SU-DHL-6 (cell line): ENCODE measurements at regions not wholly inside any gene's neighbourhood (a gene's known extent, or its start where the extent isn't known, plus 50 kb on each side); places are given as distances from the start of the nearest gene placed in this dataset.

Source experiments
- H2AFZ ChIP-seq: fragments of 200-600 bp; sonication (generic); 2 replicates; pipeline ENCODE4 v1.6.1; 2014; ENCODE audit warnings: low read depth, mild to moderate bottlenecking, moderate library complexity, mixed read lengths, antibody characterized with exemption, low read length; ENCODE audit not compliant: severe bottlenecking
- H3F3A ChIP-seq: fragments of 200-600 bp; shearing (Covaris generic); 2 replicates; pipeline ENCODE4 v1.6.0; 2016; ENCODE audit warnings: antibody characterized with exemption, mild to moderate bottlenecking; ENCODE audit not compliant: insufficient read depth
- H3K27ac ChIP-seq: fragments of 200-600 bp; sonication (generic); 2 replicates; pipeline ENCODE4 v1.5.1; 2016; ENCODE audit warnings: low read depth, mild to moderate bottlenecking, low read length, moderate library complexity, mixed read lengths
- H3K27me3 ChIP-seq: fragments of 200-600 bp; sonication (generic), shearing (Covaris generic); 2 replicates; pipeline ENCODE4 v1.6.0; 2014; ENCODE audit warnings: mild to moderate bottlenecking, low read length
- H3K36me3 ChIP-seq: fragments of 200-600 bp; sonication (generic); 2 replicates; pipeline ENCODE4 v1.6.1; 2014; ENCODE audit warnings: mild to moderate bottlenecking, low read length, mixed read lengths
- H3K4me2 ChIP-seq: fragments of 300-600, 200-600 bp; shearing (Covaris generic), sonication (generic); 2 replicates; pipeline ENCODE4 v1.6.0; 2014; ENCODE audit warnings: low read length, low read depth, mild to moderate bottlenecking; ENCODE audit not compliant: poor library complexity, severe bottlenecking
- H3K4me3 ChIP-seq: fragments of 200-600 bp; sonication (generic); 2 replicates; pipeline ENCODE4 v1.5.1; 2014; ENCODE audit warnings: antibody characterized with exemption, low read length, mild to moderate bottlenecking, mixed read lengths; ENCODE audit not compliant: insufficient read depth, poor library complexity, severe bottlenecking
- H3K79me2 ChIP-seq: fragments of 200-600 bp; sonication (generic); 2 replicates; pipeline ENCODE4 v1.6.1; 2014; ENCODE audit warnings: mild to moderate bottlenecking, low read length, moderate library complexity; ENCODE audit not compliant: insufficient read depth
- H3K9ac ChIP-seq: fragments of 200-600 bp; sonication (generic); 2 replicates; pipeline ENCODE4 v1.7.0; 2014; ENCODE audit warnings: mild to moderate bottlenecking, low read length
- H3K9me2 ChIP-seq: fragments of 200-600 bp; sonication (generic); replicated peaks from 2 replicates; pipeline ENCODE4 v1.6.1; 2014; ENCODE audit warnings: low read length; ENCODE audit not compliant: insufficient read depth
- H3K9me3 ChIP-seq: fragments of 200-600 bp; sonication (generic); 2 replicates; pipeline ENCODE4 v1.6.1; 2014; ENCODE audit warnings: low read length, mixed read lengths; ENCODE audit not compliant: insufficient read depth
- H4K20me1 ChIP-seq: fragments of 200-600 bp; sonication (generic); 2 replicates; pipeline ENCODE4 v1.6.1; 2014; ENCODE audit warnings: low read depth, mild to moderate bottlenecking, antibody characterized with exemption, low read length, moderate library complexity, mixed read lengths
- EZH2phosphoT487 ChIP-seq: fragments of 200-600 bp; sonication (generic), shearing (Covaris generic); conservative IDR thresholded peaks from 2 replicates; pipeline ENCODE4 v1.6.1; 2018; ENCODE audit warnings: mild to moderate bottlenecking, antibody characterized with exemption, low read length, moderate library complexity, mixed read lengths
- TF ChIP-seq, protein P1 (sequence below): fragments of 200-600 bp; sonication (generic); IDR thresholded peaks from one replicate; pipeline ENCODE4 v1.5.1; 2017; ENCODE audit warnings: antibody characterized with exemption, mild to moderate bottlenecking, low read length, moderate library complexity; ENCODE audit not compliant: insufficient read depth, poor library complexity, severe bottlenecking

DNA sequence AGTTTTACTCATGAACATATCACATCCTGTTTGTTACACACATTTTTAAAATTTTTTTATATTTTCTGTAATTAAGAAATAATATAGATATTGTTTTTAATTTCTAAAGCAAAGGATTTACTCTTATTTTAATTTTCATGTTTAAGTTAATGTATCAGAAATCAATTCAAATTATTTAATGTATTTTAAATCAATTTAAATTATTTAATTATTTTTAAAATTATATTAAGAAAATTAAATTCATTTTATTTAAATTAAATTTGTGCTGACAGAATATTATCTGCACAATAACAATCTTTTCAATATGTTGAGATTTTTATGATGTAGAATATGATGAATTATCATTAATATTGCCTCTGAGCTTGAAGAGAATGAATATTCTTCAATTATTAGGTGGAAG lies 681.2 kb upstream of the ALCAM start:
- H3K79me2 ChIP-seq, result no peaks in the 10 kb centered on the region
- no peaks in the 10 kb centered on the region for H3K36me3 ChIP-seq
- H2AFZ ChIP-seq, result no peak overlapping the region
- no peak overlapping the region for H3K4me3 ChIP-seq
- no peak overlapping the region for H3K9ac ChIP-seq
- H3K27ac ChIP-seq, result no peak overlapping the region
- H4K20me1 ChIP-seq, result no peaks in the 10 kb centered on the region
- H3K27me3 ChIP-seq, result no peaks in the 10 kb centered on the region
- H3K9me2 ChIP-seq, result no peaks in the 10 kb centered on the region
- no peak for TF ChIP-seq EZH2phosphoT487
- TF ChIP-seq, protein P1, sequence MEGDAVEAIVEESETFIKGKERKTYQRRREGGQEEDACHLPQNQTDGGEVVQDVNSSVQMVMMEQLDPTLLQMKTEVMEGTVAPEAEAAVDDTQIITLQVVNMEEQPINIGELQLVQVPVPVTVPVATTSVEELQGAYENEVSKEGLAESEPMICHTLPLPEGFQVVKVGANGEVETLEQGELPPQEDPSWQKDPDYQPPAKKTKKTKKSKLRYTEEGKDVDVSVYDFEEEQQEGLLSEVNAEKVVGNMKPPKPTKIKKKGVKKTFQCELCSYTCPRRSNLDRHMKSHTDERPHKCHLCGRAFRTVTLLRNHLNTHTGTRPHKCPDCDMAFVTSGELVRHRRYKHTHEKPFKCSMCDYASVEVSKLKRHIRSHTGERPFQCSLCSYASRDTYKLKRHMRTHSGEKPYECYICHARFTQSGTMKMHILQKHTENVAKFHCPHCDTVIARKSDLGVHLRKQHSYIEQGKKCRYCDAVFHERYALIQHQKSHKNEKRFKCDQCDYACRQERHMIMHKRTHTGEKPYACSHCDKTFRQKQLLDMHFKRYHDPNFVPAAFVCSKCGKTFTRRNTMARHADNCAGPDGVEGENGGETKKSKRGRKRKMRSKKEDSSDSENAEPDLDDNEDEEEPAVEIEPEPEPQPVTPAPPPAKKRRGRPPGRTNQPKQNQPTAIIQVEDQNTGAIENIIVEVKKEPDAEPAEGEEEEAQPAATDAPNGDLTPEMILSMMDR, result no peak
- H3K4me2 ChIP-seq, result no peak overlapping the region
- no peaks in the 10 kb centered on the region for H3K9me3 ChIP-seq
- H3F3A ChIP-seq, result no peaks in the 10 kb centered on the region

DNA sequence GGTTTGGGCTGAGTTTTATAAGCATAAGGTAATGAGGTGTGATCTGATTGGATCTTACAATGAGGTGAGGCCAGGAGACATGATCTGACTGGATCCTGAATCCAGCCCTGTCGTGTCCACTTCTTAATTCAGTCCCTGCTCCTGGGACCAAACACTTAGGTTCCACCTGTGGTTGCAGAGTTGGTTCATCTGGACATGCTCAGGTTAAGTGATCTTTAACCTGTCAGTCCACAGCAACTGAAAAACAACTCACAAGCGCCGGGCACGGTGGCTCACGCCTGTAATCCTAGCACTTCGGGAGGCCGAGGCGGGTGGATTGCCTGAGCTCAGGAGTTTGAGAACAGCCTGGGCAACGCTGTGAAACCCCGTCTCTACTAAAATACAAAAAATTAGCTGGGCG lies 679.3 kb upstream of the ALCAM start:
- no peak overlapping the region for H2AFZ ChIP-seq
- TF ChIP-seq EZH2phosphoT487, result no peak
- TF ChIP-seq, protein P1, result no peak
- H3K27ac ChIP-seq, result no peak overlapping the region
- H3K79me2 ChIP-seq, result no peaks in the 10 kb centered on the region
- no peaks in the 10 kb centered on the region for H3K9me3 ChIP-seq
- H3K9me2 ChIP-seq, result no peaks in the 10 kb centered on the region
- H3K36me3 ChIP-seq, result no peaks in the 10 kb centered on the region
- no peak overlapping the region for H3K9ac ChIP-seq
- H3K4me3 ChIP-seq, result no peak overlapping the region
- no peaks in the 10 kb centered on the region for H3F3A ChIP-seq
- no peak overlapping the region for H3K4me2 ChIP-seq
- no peaks in the 10 kb centered on the region for H4K20me1 ChIP-seq
- no peaks in the 10 kb centered on the region for H3K27me3 ChIP-seq

DNA sequence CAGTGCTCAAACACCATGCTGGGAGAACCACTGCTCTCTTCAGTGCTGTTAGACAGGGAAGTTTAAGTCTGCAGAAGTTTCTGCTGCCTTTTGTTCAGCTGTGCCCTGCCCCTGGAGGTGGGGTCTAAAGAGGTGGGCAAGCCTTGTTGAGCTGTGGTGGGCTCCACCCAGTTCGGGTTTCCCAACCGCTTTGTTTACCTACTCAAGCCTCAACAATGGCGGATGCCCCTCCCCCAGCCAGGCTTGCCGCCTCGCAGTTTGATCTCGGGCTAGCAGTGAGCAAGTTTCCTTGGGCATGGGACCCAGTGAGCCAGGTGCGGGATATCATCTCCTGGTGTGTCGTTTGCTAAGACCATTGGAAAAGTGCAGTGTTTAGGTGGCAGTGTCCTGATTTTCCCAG lies 670.2 kb upstream of the ALCAM start:
- H4K20me1 ChIP-seq, result no peaks in the 10 kb centered on the region
- no peaks in the 10 kb centered on the region for H3K9me3 ChIP-seq
- H3K36me3 ChIP-seq, result no peaks in the 10 kb centered on the region
- no peaks in the 10 kb centered on the region for H3K9me2 ChIP-seq
- H3F3A ChIP-seq, result no peaks in the 10 kb centered on the region
- H3K79me2 ChIP-seq, result no peaks in the 10 kb centered on the region
- no peak overlapping the region for H3K27ac ChIP-seq
- no peak overlapping the region for H2AFZ ChIP-seq
- H3K27me3 ChIP-seq, result no peaks in the 10 kb centered on the region
- no peak overlapping the region for H3K4me3 ChIP-seq
- H3K4me2 ChIP-seq, result no peak overlapping the region
- H3K9ac ChIP-seq, result no peak overlapping the region
- TF ChIP-seq, protein P1, result no peak
- TF ChIP-seq EZH2phosphoT487, result no peak

DNA sequence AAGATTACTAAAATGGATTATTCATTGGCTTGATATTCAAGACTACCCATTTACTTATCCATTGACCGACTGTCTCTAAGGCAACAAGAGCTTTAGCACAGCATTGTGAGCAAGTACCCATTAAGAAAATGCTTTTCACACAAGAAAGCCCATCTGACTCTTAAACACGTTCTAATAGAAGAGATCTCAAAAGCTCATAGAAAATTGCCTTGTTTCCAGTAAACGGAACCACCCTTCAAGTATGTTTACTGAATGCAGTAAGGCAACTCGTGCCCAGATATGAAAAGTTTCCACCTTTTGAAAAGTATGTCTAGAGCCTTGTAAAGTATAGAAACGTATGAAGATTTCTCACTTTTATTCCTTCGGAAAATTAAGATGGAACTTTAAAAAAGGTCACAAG lies 655.3 kb upstream of the ALCAM start:
- no peaks in the 10 kb centered on the region for H3K79me2 ChIP-seq
- no peaks in the 10 kb centered on the region for H3K9me2 ChIP-seq
- no peak overlapping the region for H3K27ac ChIP-seq
- no peaks in the 10 kb centered on the region for H3K27me3 ChIP-seq
- no peaks in the 10 kb centered on the region for H3K9me3 ChIP-seq
- H4K20me1 ChIP-seq, result no peaks in the 10 kb centered on the region
- no peaks in the 10 kb centered on the region for H3F3A ChIP-seq
- H3K36me3 ChIP-seq, result no peaks in the 10 kb centered on the region
- no peak overlapping the region for H3K9ac ChIP-seq
- H2AFZ ChIP-seq, result no peak overlapping the region
- H3K4me3 ChIP-seq, result no peak overlapping the region
- no peak overlapping the region for H3K4me2 ChIP-seq
- TF ChIP-seq EZH2phosphoT487, result no peak
- TF ChIP-seq, protein P1, result no peak
